ENCODE measurements at regions not wholly inside any gene's neighbourhood (a gene's known extent, or its start where the extent isn't known, plus 50 kb on each side); places are given as distances from the start of the nearest gene placed in this dataset.

DNA sequence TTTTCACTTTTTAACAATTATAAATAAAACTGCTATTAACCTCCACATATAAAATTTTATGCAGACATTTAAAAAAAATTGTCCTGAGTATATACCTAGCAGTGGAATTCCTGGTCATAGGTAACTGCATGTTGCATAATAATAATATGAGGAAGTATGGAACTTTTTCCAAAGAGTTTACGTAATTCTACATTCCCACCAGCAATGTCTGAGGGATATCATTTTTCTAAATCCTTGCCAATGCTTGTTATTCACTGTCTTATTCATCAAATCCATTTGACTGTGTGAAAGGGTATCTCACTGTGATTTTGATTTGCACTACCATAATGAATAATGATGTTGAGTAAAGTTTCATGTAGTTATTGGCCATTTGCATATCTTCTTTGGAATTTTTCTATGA lies 393.8 kb downstream of the LRFN5 start (continued):
- TF ChIP-seq ZNF510 (tag by site-specific recombination; IDR thresholded peaks at IDR 0.05; ENCODE audit: insufficient replicate concordance): no peak
- no peak for TF ChIP-seq ZNF555 (tag by site-specific recombination; conservative IDR thresholded peaks at IDR 0.05)
- no peak for TF ChIP-seq IKZF3 (tag by site-specific recombination; IDR thresholded peaks at IDR 0.05)
- TF ChIP-seq PRDM6 (tag by site-specific recombination; IDR thresholded peaks at IDR 0.05): no peak
- no peak for TF ChIP-seq ZNF843 (tag by site-specific recombination; IDR thresholded peaks at IDR 0.05)
- no peak for TF ChIP-seq ZNF777 (tag by site-specific recombination; IDR thresholded peaks at IDR 0.05; ENCODE audit: borderline replicate concordance)
- no peak for TF ChIP-seq ZNF335 (tag by site-specific recombination; conservative IDR thresholded peaks at IDR 0.05)
- TF ChIP-seq, protein P1, sequence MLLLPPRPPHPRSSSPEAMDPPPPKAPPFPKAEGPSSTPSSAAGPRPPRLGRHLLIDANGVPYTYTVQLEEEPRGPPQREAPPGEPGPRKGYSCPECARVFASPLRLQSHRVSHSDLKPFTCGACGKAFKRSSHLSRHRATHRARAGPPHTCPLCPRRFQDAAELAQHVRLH (tag by site-specific recombination; IDR thresholded peaks at IDR 0.05): no peak
- no peak for TF ChIP-seq ZNF664 (tag by site-specific recombination; IDR thresholded peaks at IDR 0.05)
- TF ChIP-seq, protein P2, sequence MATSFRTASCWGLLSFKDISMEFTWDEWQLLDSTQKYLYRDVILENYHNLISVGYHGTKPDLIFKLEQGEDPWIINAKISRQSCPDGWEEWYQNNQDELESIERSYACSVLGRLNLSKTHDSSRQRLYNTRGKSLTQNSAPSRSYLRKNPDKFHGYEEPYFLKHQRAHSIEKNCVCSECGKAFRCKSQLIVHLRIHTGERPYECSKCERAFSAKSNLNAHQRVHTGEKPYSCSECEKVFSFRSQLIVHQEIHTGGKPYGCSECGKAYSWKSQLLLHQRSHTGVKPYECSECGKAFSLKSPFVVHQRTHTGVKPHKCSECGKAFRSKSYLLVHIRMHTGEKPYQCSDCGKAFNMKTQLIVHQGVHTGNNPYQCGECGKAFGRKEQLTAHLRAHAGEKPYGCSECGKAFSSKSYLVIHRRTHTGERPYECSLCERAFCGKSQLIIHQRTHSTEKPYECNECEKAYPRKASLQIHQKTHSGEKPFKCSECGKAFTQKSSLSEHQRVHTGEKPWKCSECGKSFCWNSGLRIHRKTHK (tag by site-specific recombination; IDR thresholded peaks at IDR 0.05): no peak

- POLR2A ChIA-PET: no interaction called here
- CTCF ChIA-PET: no interaction called here
- no peaks in the 10 kb centered on the region for H3K4me1 ChIP-seq (ENCODE audit: control insufficient read depth, insufficient read depth, low read length)
Measured at GRCh38 chr14:41993687-41994086, 387.0 kb downstream of the LRFN5 start.

More at GRCh38 chr14:41993687-41994086, 387.0 kb downstream of the LRFN5 start:
- TF ChIP-seq SETDB1 (IDR thresholded peaks at IDR 0.05; ENCODE audit: insufficient read length, low read length): no peak
- TF ChIP-seq ZNF391 (tag by site-specific recombination; IDR thresholded peaks at IDR 0.05; ENCODE audit: borderline replicate concordance, low read depth): no peak
- TF ChIP-seq ZFP41 (tag by site-specific recombination; IDR thresholded peaks at IDR 0.05; ENCODE audit: borderline replicate concordance): no peak
- TF ChIP-seq, protein P3, sequence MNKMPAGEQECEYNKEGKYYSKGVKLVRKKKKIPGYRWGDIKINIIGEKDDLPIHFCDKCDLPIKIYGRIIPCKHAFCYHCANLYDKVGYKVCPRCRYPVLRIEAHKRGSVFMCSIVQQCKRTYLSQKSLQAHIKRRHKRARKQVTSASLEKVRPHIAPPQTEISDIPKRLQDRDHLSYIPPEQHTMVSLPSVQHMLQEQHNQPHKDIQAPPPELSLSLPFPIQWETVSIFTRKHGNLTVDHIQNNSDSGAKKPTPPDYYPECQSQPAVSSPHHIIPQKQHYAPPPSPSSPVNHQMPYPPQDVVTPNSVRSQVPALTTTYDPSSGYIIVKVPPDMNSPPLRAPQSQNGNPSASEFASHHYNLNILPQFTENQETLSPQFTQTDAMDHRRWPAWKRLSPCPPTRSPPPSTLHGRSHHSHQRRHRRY (tag by site-specific recombination; IDR thresholded peaks at IDR 0.05): no peak
- no peak for TF ChIP-seq ZNF76 (tag by site-specific recombination; IDR thresholded peaks at IDR 0.05; ENCODE audit: borderline replicate concordance, low read depth)
- TF ChIP-seq, protein P4, sequence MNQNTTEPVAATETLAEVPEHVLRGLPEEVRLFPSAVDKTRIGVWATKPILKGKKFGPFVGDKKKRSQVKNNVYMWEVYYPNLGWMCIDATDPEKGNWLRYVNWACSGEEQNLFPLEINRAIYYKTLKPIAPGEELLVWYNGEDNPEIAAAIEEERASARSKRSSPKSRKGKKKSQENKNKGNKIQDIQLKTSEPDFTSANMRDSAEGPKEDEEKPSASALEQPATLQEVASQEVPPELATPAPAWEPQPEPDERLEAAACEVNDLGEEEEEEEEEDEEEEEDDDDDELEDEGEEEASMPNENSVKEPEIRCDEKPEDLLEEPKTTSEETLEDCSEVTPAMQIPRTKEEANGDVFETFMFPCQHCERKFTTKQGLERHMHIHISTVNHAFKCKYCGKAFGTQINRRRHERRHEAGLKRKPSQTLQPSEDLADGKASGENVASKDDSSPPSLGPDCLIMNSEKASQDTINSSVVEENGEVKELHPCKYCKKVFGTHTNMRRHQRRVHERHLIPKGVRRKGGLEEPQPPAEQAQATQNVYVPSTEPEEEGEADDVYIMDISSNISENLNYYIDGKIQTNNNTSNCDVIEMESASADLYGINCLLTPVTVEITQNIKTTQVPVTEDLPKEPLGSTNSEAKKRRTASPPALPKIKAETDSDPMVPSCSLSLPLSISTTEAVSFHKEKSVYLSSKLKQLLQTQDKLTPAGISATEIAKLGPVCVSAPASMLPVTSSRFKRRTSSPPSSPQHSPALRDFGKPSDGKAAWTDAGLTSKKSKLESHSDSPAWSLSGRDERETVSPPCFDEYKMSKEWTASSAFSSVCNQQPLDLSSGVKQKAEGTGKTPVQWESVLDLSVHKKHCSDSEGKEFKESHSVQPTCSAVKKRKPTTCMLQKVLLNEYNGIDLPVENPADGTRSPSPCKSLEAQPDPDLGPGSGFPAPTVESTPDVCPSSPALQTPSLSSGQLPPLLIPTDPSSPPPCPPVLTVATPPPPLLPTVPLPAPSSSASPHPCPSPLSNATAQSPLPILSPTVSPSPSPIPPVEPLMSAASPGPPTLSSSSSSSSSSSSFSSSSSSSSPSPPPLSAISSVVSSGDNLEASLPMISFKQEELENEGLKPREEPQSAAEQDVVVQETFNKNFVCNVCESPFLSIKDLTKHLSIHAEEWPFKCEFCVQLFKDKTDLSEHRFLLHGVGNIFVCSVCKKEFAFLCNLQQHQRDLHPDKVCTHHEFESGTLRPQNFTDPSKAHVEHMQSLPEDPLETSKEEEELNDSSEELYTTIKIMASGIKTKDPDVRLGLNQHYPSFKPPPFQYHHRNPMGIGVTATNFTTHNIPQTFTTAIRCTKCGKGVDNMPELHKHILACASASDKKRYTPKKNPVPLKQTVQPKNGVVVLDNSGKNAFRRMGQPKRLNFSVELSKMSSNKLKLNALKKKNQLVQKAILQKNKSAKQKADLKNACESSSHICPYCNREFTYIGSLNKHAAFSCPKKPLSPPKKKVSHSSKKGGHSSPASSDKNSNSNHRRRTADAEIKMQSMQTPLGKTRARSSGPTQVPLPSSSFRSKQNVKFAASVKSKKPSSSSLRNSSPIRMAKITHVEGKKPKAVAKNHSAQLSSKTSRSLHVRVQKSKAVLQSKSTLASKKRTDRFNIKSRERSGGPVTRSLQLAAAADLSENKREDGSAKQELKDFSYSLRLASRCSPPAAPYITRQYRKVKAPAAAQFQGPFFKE (tag by site-specific recombination; IDR thresholded peaks at IDR 0.05; ENCODE audit: borderline replicate concordance): no peak
- TF ChIP-seq ZNF830 (tag by site-specific recombination; IDR thresholded peaks at IDR 0.05; ENCODE audit: low read depth): no peak
- TF ChIP-seq ZNF626 (tag by site-specific recombination; IDR thresholded peaks at IDR 0.05): no peak
- TF ChIP-seq ZNF521 (tag by site-specific recombination; IDR thresholded peaks at IDR 0.05): no peak
- no peak overlapping the region for H3K4me3 ChIP-seq (ENCODE audit: low read depth, low read length)
- H3K9me3 ChIP-seq (ENCODE audit: control insufficient read depth, insufficient read depth, low read depth, low read length): no peaks in the 10 kb centered on the region
- H3K36me3 ChIP-seq (ENCODE audit: control insufficient read depth in 2 of 2, insufficient read depth in 1 of 2, low read length in 2 of 2): no peaks in the 10 kb centered on the region
- H3K27ac ChIP-seq (ENCODE audit: extremely low read depth, low read depth, low read length): no peak overlapping the region

All from HEK293 (cell line).